H9 (cell line): ENCODE measurements at regions not wholly inside any gene's neighbourhood (a gene's known extent, or its start where the extent isn't known, plus 50 kb on each side); places are given as distances from the start of the nearest gene placed in this dataset.
A peak's percentile ranks its signal among the peaks of the same experiment; 100 is the strongest.

Experiments used
- DNase-seq: peaks from one replicate; pipeline ENCODE4 v3.0.0-alpha.2; 2017
- H2AFZ ChIP-seq: one replicate; pipeline ENCODE4 v1.6.1; 2013; ENCODE audit warnings: mild to moderate bottlenecking, low read length, control low read depth, moderate library complexity
- H2AK5ac ChIP-seq: 2 replicates; pipeline ENCODE4 v1.6.1; 2013; ENCODE audit warnings: low read length, control low read depth, mixed read lengths; ENCODE audit not compliant: insufficient read length
- H2BK120ac ChIP-seq: one replicate; pipeline ENCODE4 v1.6.1; 2013; ENCODE audit warnings: low read depth, mild to moderate bottlenecking, low read length, control low read depth, inconsistent platforms; ENCODE audit not compliant: poor library complexity, severe bottlenecking
- H2BK12ac ChIP-seq: 2 replicates; pipeline ENCODE4 v1.6.1; 2013; ENCODE audit warnings: low read length, control low read depth, mixed read lengths, low read depth; ENCODE audit not compliant: insufficient read length
- H2BK15ac ChIP-seq: 2 replicates; pipeline ENCODE4 v1.6.1; 2013; ENCODE audit warnings: low read depth, low read length, control low read depth
- H2BK20ac ChIP-seq: one replicate; pipeline ENCODE4 v1.6.1; 2013; ENCODE audit warnings: low read depth, mild to moderate bottlenecking, low read length, control low read depth, inconsistent platforms; ENCODE audit not compliant: poor library complexity, severe bottlenecking
- H2BK5ac ChIP-seq: 2 replicates; pipeline ENCODE4 v1.6.1; 2013; ENCODE audit warnings: low read length, control low read depth, mixed read lengths; ENCODE audit not compliant: insufficient read length
- H3K14ac ChIP-seq: 2 replicates; pipeline ENCODE4 v1.6.1; 2013; ENCODE audit warnings: low read length, control low read depth; ENCODE audit not compliant: insufficient read depth
- H3K18ac ChIP-seq: 2 replicates; pipeline ENCODE4 v1.6.1; 2013; ENCODE audit warnings: low read depth, mild to moderate bottlenecking, mixed read lengths, low read length, control low read depth; ENCODE audit not compliant: insufficient read length
- H3K23ac ChIP-seq: 2 replicates; pipeline ENCODE4 v1.6.1; 2013; ENCODE audit warnings: low read length, control low read depth, mixed read lengths, low read depth; ENCODE audit not compliant: insufficient read length
- H3K23me2 ChIP-seq: 2 replicates; pipeline ENCODE4 v1.6.1; 2013; ENCODE audit warnings: low read depth, mild to moderate bottlenecking, mixed read lengths, low read length, control low read depth; ENCODE audit not compliant: insufficient read length, poor library complexity, severe bottlenecking
- H3K27ac ChIP-seq: 2 replicates; pipeline ENCODE4 v1.5.1; 2013; ENCODE audit warnings: low read length, control low read depth, mixed read lengths, low read depth; ENCODE audit not compliant: insufficient read length
- H3K27me3 ChIP-seq: 2 replicates; pipeline ENCODE4 v1.6.1; 2013; ENCODE audit warnings: low read length, control low read depth, inconsistent platforms; ENCODE audit not compliant: insufficient read depth
- H3K4ac ChIP-seq: 2 replicates; pipeline ENCODE4 v1.6.1; 2013; ENCODE audit warnings: low read depth, mild to moderate bottlenecking, control low read depth, inconsistent platforms, low read length, moderate library complexity
- H3K4me1 ChIP-seq: 2 replicates; pipeline ENCODE4 v1.6.1; 2013; ENCODE audit warnings: low read length, control low read depth, inconsistent platforms; ENCODE audit not compliant: insufficient read depth
- H3K4me2 ChIP-seq: 2 replicates; pipeline ENCODE4 v1.6.1; 2013; ENCODE audit warnings: low read length, control low read depth, mixed read lengths; ENCODE audit not compliant: insufficient read length, insufficient read depth
- H3K56ac ChIP-seq: 2 replicates; pipeline ENCODE4 v1.6.1; 2013; ENCODE audit warnings: low read depth, mild to moderate bottlenecking, mixed read lengths, low read length, control low read depth; ENCODE audit not compliant: insufficient read length
- H3K79me1 ChIP-seq: 2 replicates; pipeline ENCODE4 v1.6.1; 2013; ENCODE audit warnings: low read depth, mild to moderate bottlenecking, moderate library complexity, low read length, control low read depth, inconsistent platforms; ENCODE audit not compliant: insufficient read depth, poor library complexity, severe bottlenecking
- H3K79me2 ChIP-seq: 2 replicates; pipeline ENCODE4 v1.6.1; 2013; ENCODE audit warnings: low read length, control low read depth, inconsistent platforms; ENCODE audit not compliant: insufficient read depth
- H3K9ac ChIP-seq: 2 replicates; pipeline ENCODE4 v1.6.1; 2013; ENCODE audit warnings: low read length, control low read depth, mixed read lengths; ENCODE audit not compliant: insufficient read length; ENCODE audit errors: extremely low read depth
- H3K9me3 ChIP-seq: one replicate; pipeline ENCODE4 v1.6.1; 2013; ENCODE audit warnings: low read depth, low read length, inconsistent platforms; ENCODE audit not compliant: control insufficient read depth
- H3T11ph ChIP-seq: one replicate; pipeline ENCODE4 v1.6.1; 2013; ENCODE audit warnings: mild to moderate bottlenecking, low read length, control low read depth, inconsistent platforms
- H4K20me1 ChIP-seq: one replicate; pipeline ENCODE4 v1.6.1; 2013; ENCODE audit not compliant: control insufficient read depth, insufficient read length, insufficient read depth
- H4K5ac ChIP-seq: 2 replicates; pipeline ENCODE4 v1.6.1; 2013; ENCODE audit warnings: low read depth, mild to moderate bottlenecking, mixed read lengths, low read length, control low read depth; ENCODE audit not compliant: insufficient read length
- H4K8ac ChIP-seq: replicated peaks from 2 replicates; pipeline ENCODE4 v1.6.1; 2013; ENCODE audit warnings: low read length, control low read depth, mixed read lengths, low read depth; ENCODE audit not compliant: insufficient read length
- H4K91ac ChIP-seq: 2 replicates; pipeline ENCODE4 v1.6.1; 2013; ENCODE audit warnings: low read depth, mild to moderate bottlenecking, moderate library complexity, mixed read lengths, low read length, control low read depth; ENCODE audit not compliant: insufficient read length
- H3K27ac Mint-ChIP-seq, 3 experiments: 2 replicates in 2 of 3; 3 replicates in 1 of 3; pipeline ENCODE4 v1.8.0; 2020 to 2021; ENCODE audit warnings: mixed read lengths in 3 of 3, mild to moderate bottlenecking in 1 of 3, moderate library complexity in 1 of 3
- H3K27me3 Mint-ChIP-seq: 2 replicates; pipeline ENCODE4 v1.8.0; 2021; ENCODE audit warnings: low read depth, mild to moderate bottlenecking, moderate library complexity, mixed read lengths
- H3K36me3 Mint-ChIP-seq, 3 experiments: 2 replicates in 2 of 3; 3 replicates in 1 of 3; pipeline ENCODE4 v1.8.0; 2020 to 2021; ENCODE audit warnings: low read depth in 3 of 3, mixed read lengths in 3 of 3; ENCODE audit not compliant: insufficient read depth in 1 of 3
- H3K4me1 Mint-ChIP-seq, 2 experiments: 2 replicates each; pipeline ENCODE4 v1.8.0; 2020; ENCODE audit warnings: mixed read lengths in 2 of 2
- H3K4me3 Mint-ChIP-seq, 2 experiments: 2 replicates in 1 of 2; 3 replicates in 1 of 2; pipeline ENCODE4 v1.8.0; 2020 to 2021; ENCODE audit warnings: mild to moderate bottlenecking in 2 of 2, mixed read lengths in 2 of 2, moderate library complexity in 1 of 2
- H3K9me3 Mint-ChIP-seq, 2 experiments: 2 replicates in 1 of 2; 3 replicates in 1 of 2; pipeline ENCODE4 v1.8.0; 2020; ENCODE audit warnings: mild to moderate bottlenecking in 2 of 2, mixed read lengths in 2 of 2, moderate library complexity in 1 of 2
- CTCF ChIP-seq: fragments of 200-600 bp; sonication (generic); conservative IDR thresholded peaks from 3 replicates; pipeline ENCODE4 v1.8.0; 2021; ENCODE audit warnings: antibody characterized with exemption, mild to moderate bottlenecking
- WGBS: extraction: QIAGEN DNeasy Blood & Tissue Kit; methylation state at CpG from one replicate; pipeline ENCODE4 v1.1.7; 2013; ENCODE audit warnings: missing lambda C conversion rate, low lambda C conversion rate, mixed read lengths; ENCODE audit not compliant: insufficient read length; ENCODE audit errors: extremely low coverage; 5-methylcytosine and 5-hydroxymethylcytosine counted together

- Histone ChIP-seq H3K56ac (no peak overlapping the region), H2BK120ac (no peak overlapping the region), H2BK20ac (no peak overlapping the region), H2AFZ (no peak overlapping the region), H3K9ac (no peak overlapping the region), H2AK5ac (no peak overlapping the region), H3K27me3 (no peaks in the 10 kb centered on the region), H3K23ac (no peak overlapping the region), H3K27ac (no peak overlapping the region), H4K8ac (no peak overlapping the region), H3K79me2 (no peaks in the 10 kb centered on the region), H3K4me2 (no peak overlapping the region), H2BK5ac (no peak overlapping the region), H3K18ac (no peak overlapping the region), H3K14ac (no peak overlapping the region), H3K4me1 (peaks cover 3% of the 10 kb centered on the region; the same call in 1 of the 2 replicates), H2BK15ac (no peak overlapping the region), H3K79me1 (no peaks in the 10 kb centered on the region), H3K9me3 (no peaks in the 10 kb centered on the region), H3T11ph (no peak overlapping the region), H4K5ac (no peak overlapping the region), H4K91ac (no peak overlapping the region), H3K4ac (no peak overlapping the region), H4K20me1 (no peaks in the 10 kb centered on the region), H2BK12ac (no peak overlapping the region), H3K23me2 (no peaks in the 10 kb centered on the region)
- H3K9me3 Mint-ChIP-seq = peaks cover 15 to 58% of the 10 kb centered on the region in 2 experiments
- peak overlapping the region; percentile 56 to 98 (median 88) for H3K27ac Mint-ChIP-seq
- DNase-seq = no peak
- WGBS = no CpG with 5 or more reads among the region's 1 CpG
- H3K4me1 Mint-ChIP-seq = peaks cover 44 to 49% of the 10 kb centered on the region in 2 experiments
- H3K27me3 Mint-ChIP-seq = no peaks in the 10 kb centered on the region
- H3K4me3 Mint-ChIP-seq = no peak overlapping the region
- peaks cover 14 to 51% (median 24%) of the 10 kb centered on the region in 3 experiments for H3K36me3 Mint-ChIP-seq
- TF ChIP-seq CTCF = no peak
Observed at GRCh38 chrX:43008356-43008755, 230.4 kb upstream of the PPP1R2C start.
